Uterus (tissue), 3 donors: ENCODE measurements at regions not wholly inside any gene's neighbourhood (a gene's known extent, or its start where the extent isn't known, plus 50 kb on each side); places are given as distances from the start of the nearest gene placed in this dataset.
A peak's percentile ranks its signal among the peaks of the same experiment; 100 is the strongest.

Source experiments
- DNase-seq, 2 donors: peaks; one replicate each; pipeline ENCODE4 v3.0.0-alpha.2; 2019 to 2020
- H3K27ac ChIP-seq, 2 donors: fragments of 200-600 bp; sonication (generic); 1 replicate in 1 of 2; 2 replicates in 1 of 2; pipeline ENCODE4 v1.5.1; 2016 to 2018
- H3K27me3 ChIP-seq, 2 donors: fragments of 200-600 bp; sonication (generic); one replicate each; pipeline ENCODE4 v1.5.1; 2018 to 2019; ENCODE audit warnings: control low read depth in 1 of 2
- H3K36me3 ChIP-seq, 2 donors: fragments of 200-600 bp; sonication (generic); one replicate each; pipeline ENCODE4 v1.5.1; 2019; ENCODE audit warnings: control low read depth in 1 of 2
- H3K4me1 ChIP-seq, 2 donors: fragments of 200-600 bp; sonication (generic); one replicate each; pipeline ENCODE4 v1.5.1; 2018 to 2019; ENCODE audit warnings: control low read depth in 1 of 2
- H3K4me3 ChIP-seq, 2 donors: fragments of 200-600 bp; sonication (generic); 1 replicate in 1 of 2; 2 replicates in 1 of 2; pipeline ENCODE4 v1.5.1; 2018 to 2019; ENCODE audit warnings: mild to moderate bottlenecking in 1 of 2
- H3K9me3 ChIP-seq, 2 donors: fragments of 200-600 bp; sonication (generic); one replicate each; pipeline ENCODE4 v1.5.1; 2019; ENCODE audit warnings: control low read depth in 1 of 2
- CTCF ChIP-seq, 4 experiments: fragments of 200-600 bp in 2 of 4; fragments of 450-650 bp in 2 of 4; sonication (generic) in 2 of 4; IDR thresholded peaks; one replicate each; pipeline ENCODE4 v1.5.1; 2016 to 2019; ENCODE audit warnings: antibody characterized with exemption in 4 of 4, mild to moderate bottlenecking in 2 of 4, moderate library complexity in 1 of 4
- POLR2A ChIP-seq, 2 donors: fragments of 450-650 bp; IDR thresholded peaks; one replicate each; pipeline ENCODE4 v1.6.1; 2016; ENCODE audit warnings: antibody characterized with exemption in 2 of 2, mild to moderate bottlenecking in 1 of 2, moderate library complexity in 1 of 2
- intact Hi-C: fragments of 100-400 bp; cut with DNase I; formaldehyde crosslinking; loops from one replicate; pipeline ENCODE4 v1.15.1; 2023; ENCODE audit warnings: low total_unique reads
- donor health status: DM: yes; HTN: yes; CAD: no.

GRCh38 chr19:28520998-28521568, 691.9 kb downstream of the UQCRFS1 start:
- TF ChIP-seq POLR2A (IDR thresholded peaks at IDR 0.05) = no peak
- DNase-seq = no peak
- intact Hi-C loops = no loop called here

DNA sequence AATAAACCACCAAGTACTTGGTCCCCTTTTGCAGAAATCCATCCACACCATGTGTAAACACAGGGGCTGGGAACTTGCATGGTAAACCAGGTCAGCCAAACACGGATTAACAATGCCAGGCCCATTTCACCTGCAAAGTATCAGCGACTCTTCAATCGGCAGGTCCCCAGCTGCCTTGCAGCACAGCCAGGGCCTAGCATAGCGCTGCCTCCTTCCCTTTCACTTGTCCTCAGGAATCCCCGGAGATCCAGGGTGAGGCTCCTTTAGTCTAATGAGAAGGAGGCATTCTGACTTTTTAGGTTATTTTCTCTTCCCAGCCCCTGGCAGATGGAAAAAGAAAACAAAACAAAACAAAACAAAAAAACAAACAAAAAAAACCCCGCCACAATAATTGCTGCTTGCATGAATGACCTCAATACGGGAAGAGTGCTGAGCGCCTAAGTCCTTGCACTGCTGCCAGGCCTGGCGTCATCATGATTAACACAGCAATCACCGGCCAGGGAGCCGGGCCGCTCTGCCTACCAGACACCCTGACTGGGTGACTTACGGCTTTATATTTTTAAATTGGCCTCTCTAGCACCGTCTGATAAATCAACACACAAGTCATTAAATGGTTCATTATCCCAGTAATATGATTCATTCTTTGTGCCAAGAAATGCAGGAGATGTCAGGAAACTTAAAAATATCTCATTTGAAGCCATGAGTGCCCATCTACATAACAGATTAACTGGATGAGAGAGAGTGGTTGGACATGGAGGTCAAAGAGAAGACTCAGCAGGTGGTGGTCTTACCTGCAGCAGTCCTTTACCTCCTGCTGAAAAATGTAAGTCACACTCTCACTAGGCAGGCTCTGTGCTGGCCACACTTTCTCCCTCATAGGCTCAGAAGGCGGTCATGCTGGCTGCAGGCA, 692.7 kb downstream of the UQCRFS1 start:
- Histone ChIP-seq H3K4me1 (no peaks in the 10 kb centered on the region), H3K4me3 (no peak overlapping the region), H3K9me3 (no peaks in the 10 kb centered on the region), H3K27me3 (no peaks in the 10 kb centered on the region), H3K27ac (no peak overlapping the region), H3K36me3 (no peaks in the 10 kb centered on the region)
- TF ChIP-seq CTCF (IDR thresholded peaks at IDR 0.05) = no peak
- no peak for TF ChIP-seq POLR2A (IDR thresholded peaks at IDR 0.05)
- intact Hi-C loops = no loop called here
- DNase-seq = peak in 1 of 2 donors; percentile 18

More at GRCh38 chr19:28520998-28521568, 691.9 kb downstream of the UQCRFS1 start:
- Histone ChIP-seq H3K4me3 (no peak overlapping the region), H3K9me3 (no peaks in the 10 kb centered on the region), H3K4me1 (no peaks in the 10 kb centered on the region), H3K27me3 (no peaks in the 10 kb centered on the region), H3K36me3 (no peaks in the 10 kb centered on the region), H3K27ac (no peak overlapping the region)

- TF ChIP-seq CTCF (IDR thresholded peaks at IDR 0.05) (no peak), POLR2A (IDR thresholded peaks at IDR 0.05) (no peak)
- no peak for DNase-seq
- Histone ChIP-seq H3K27me3 (no peaks in the 10 kb centered on the region), H3K4me3 (no peak overlapping the region), H3K27ac (no peak overlapping the region), H3K4me1 (no peaks in the 10 kb centered on the region), H3K36me3 (no peaks in the 10 kb centered on the region), H3K9me3 (no peaks in the 10 kb centered on the region)
- intact Hi-C loops = no loop called here
Measured at GRCh38 chr19:28519218-28519779, 693.7 kb downstream of the UQCRFS1 start.

DNA sequence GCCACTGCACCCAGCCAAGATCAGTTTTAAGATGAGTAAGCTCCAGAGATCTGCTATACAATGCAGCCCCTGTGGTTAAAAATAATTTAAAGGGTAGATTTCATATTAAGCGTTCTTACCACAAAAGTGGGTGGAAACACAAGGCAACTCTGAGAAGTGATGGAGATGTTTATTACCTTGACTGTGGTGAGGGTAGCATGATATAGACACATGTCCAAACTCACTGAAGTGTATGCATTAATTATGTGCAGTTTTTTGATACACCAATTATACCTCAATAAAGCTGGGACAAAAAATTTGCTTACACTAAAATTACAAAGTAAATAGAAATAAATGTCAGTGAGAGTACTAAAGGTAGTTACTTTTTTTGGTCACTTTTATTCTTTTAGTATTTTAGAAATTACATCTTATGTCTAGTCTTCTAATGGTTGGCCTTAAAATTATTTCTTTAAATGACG, 696.5 kb downstream of the UQCRFS1 start:
- TF ChIP-seq CTCF (IDR thresholded peaks at IDR 0.05) (no peak), POLR2A (IDR thresholded peaks at IDR 0.05) (no peak)
- H3K9me3 ChIP-seq = no peaks in the 10 kb centered on the region
- DNase-seq = no peak
- no peaks in the 10 kb centered on the region for H3K27me3 ChIP-seq
- no peak overlapping the region for H3K27ac ChIP-seq
- no peak overlapping the region for H3K4me3 ChIP-seq
- intact Hi-C loops = no loop called here
- H3K36me3 ChIP-seq = no peaks in the 10 kb centered on the region
- H3K4me1 ChIP-seq = no peaks in the 10 kb centered on the region

DNA sequence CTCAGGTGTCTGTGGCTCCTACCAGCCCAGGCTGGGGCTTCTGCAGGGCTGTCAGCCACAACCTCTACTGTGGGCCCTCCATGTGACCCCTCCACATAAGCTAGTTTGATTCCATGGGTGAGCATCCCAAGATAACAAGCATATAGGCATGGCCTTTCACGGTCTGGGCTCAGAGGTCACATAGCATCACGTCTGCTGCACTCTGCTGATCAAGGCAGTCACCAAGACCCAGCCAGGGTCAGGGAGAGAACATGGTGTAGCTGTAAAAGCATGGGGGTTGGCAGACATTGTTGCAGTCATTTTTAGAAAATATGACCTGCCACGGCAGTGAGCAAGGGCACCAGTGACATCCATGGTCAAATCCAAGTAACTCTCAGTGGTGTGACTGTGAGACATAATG, 698.8 kb downstream of the UQCRFS1 start:
- intact Hi-C loops = no loop called here
- no peak for DNase-seq
- Histone ChIP-seq H3K36me3 (no peaks in the 10 kb centered on the region), H3K27ac (no peak overlapping the region), H3K4me1 (no peaks in the 10 kb centered on the region), H3K27me3 (no peaks in the 10 kb centered on the region), H3K4me3 (no peak overlapping the region), H3K9me3 (no peaks in the 10 kb centered on the region)
- TF ChIP-seq CTCF (IDR thresholded peaks at IDR 0.05) = no peak
- TF ChIP-seq POLR2A (IDR thresholded peaks at IDR 0.05) = no peak
